ENCODE measurements at regions not wholly inside any gene's neighbourhood (a gene's known extent, or its start where the extent isn't known, plus 50 kb on each side); places are given as distances from the start of the nearest gene placed in this dataset.

- FAIRE-seq (no peak), DNase-seq (no peak)
- H3K9me3 ChIP-seq (ENCODE audit: control insufficient read depth in 2 of 3, insufficient read depth in 1 of 3, low read length in 3 of 3): no peaks in the 10 kb centered on the region
- no peak overlapping the region for H3K27ac ChIP-seq (ENCODE audit: low read depth in 2 of 2, low read length in 2 of 2)
- intact Hi-C loops (cut with DNase I): no loop called here
- H3K36me3 ChIP-seq (ENCODE audit: control insufficient read depth in 2 of 3, insufficient read depth in 3 of 3, low read length in 3 of 3): no peaks in the 10 kb centered on the region
- no peak for TF ChIP-seq CTCF (IDR thresholded peaks at IDR 0.05; ENCODE audit: borderline replicate concordance, extremely low read depth, insufficient read depth)
- H3K4me3 ChIP-seq (ENCODE audit: low read length in 3 of 3): no peak overlapping the region
- no peaks in the 10 kb centered on the region for H3K27me3 ChIP-seq (ENCODE audit: control insufficient read depth, insufficient read depth, low read length)
- H3K9ac ChIP-seq (ENCODE audit: low read length in 3 of 3): no peak overlapping the region
- no peaks in the 10 kb centered on the region for H3K4me1 ChIP-seq (ENCODE audit: control insufficient read depth in 2 of 3, insufficient read depth in 2 of 3, low read depth in 1 of 3, low read length in 3 of 3)
These were observed 114.7 kb upstream of the CXCR4 start for GRCh38 chr2:136232456-136233172.

GRCh38 chr2:136230464-136230863 lies 112.5 kb upstream of the CXCR4 start:
- FAIRE-seq: no peak
- no peak overlapping the region for H3K27ac ChIP-seq (ENCODE audit: low read depth in 2 of 2, low read length in 2 of 2)

GRCh38 chr2:136226903-136227302 lies 109.0 kb upstream of the CXCR4 start:
- H3K9ac ChIP-seq (ENCODE audit: low read length in 3 of 3): no peak overlapping the region
- H3K27ac ChIP-seq (ENCODE audit: low read depth in 2 of 2, low read length in 2 of 2): no peak overlapping the region
- no peaks in the 10 kb centered on the region for H3K4me1 ChIP-seq (ENCODE audit: control insufficient read depth in 2 of 3, insufficient read depth in 2 of 3, low read depth in 1 of 3, low read length in 3 of 3)
- no peaks in the 10 kb centered on the region for H3K9me3 ChIP-seq (ENCODE audit: control insufficient read depth in 2 of 3, insufficient read depth in 1 of 3, low read length in 3 of 3)
- intact Hi-C loops (cut with DNase I): no loop called here
- no peaks in the 10 kb centered on the region for H3K27me3 ChIP-seq (ENCODE audit: control insufficient read depth, insufficient read depth, low read length)
- FAIRE-seq: no peak
- no peak overlapping the region for H3K4me3 ChIP-seq (ENCODE audit: low read length in 3 of 3)
- no peaks in the 10 kb centered on the region for H3K36me3 ChIP-seq (ENCODE audit: control insufficient read depth in 2 of 3, insufficient read depth in 3 of 3, low read length in 3 of 3)
- TF ChIP-seq CTCF (IDR thresholded peaks at IDR 0.05; ENCODE audit: borderline replicate concordance, extremely low read depth, insufficient read depth): no peak
- DNase-seq: no peak

More at GRCh38 chr2:136230464-136230863, 112.5 kb upstream of the CXCR4 start:
- no peak for DNase-seq
- Histone ChIP-seq H3K9ac (ENCODE audit: low read length in 3 of 3) (no peak overlapping the region), H3K27me3 (ENCODE audit: control insufficient read depth, insufficient read depth, low read length) (no peaks in the 10 kb centered on the region), H3K36me3 (ENCODE audit: control insufficient read depth in 2 of 3, insufficient read depth in 3 of 3, low read length in 3 of 3) (no peaks in the 10 kb centered on the region), H3K9me3 (ENCODE audit: control insufficient read depth in 2 of 3, insufficient read depth in 1 of 3, low read length in 3 of 3) (no peaks in the 10 kb centered on the region), H3K4me1 (ENCODE audit: control insufficient read depth in 2 of 3, insufficient read depth in 2 of 3, low read depth in 1 of 3, low read length in 3 of 3) (no peaks in the 10 kb centered on the region), H3K4me3 (ENCODE audit: low read length in 3 of 3) (no peak overlapping the region)
- no peak for TF ChIP-seq CTCF (IDR thresholded peaks at IDR 0.05; ENCODE audit: borderline replicate concordance, extremely low read depth, insufficient read depth)
- intact Hi-C loops (cut with DNase I): no loop called here

Measured in kidney (tissue), 13 donors.